SU-DHL-6 (cell line): ENCODE measurements at regions not wholly inside any gene's neighbourhood (a gene's known extent, or its start where the extent isn't known, plus 50 kb on each side); places are given as distances from the start of the nearest gene placed in this dataset.

Source experiments
- H2AFZ ChIP-seq: fragments of 200-600 bp; sonication (generic); 2 replicates; pipeline ENCODE4 v1.6.1; 2014; ENCODE audit warnings: low read depth, mild to moderate bottlenecking, moderate library complexity, mixed read lengths, antibody characterized with exemption, low read length; ENCODE audit not compliant: severe bottlenecking
- H3F3A ChIP-seq: fragments of 200-600 bp; shearing (Covaris generic); 2 replicates; pipeline ENCODE4 v1.6.0; 2016; ENCODE audit warnings: antibody characterized with exemption, mild to moderate bottlenecking; ENCODE audit not compliant: insufficient read depth
- H3K27ac ChIP-seq: fragments of 200-600 bp; sonication (generic); 2 replicates; pipeline ENCODE4 v1.5.1; 2016; ENCODE audit warnings: low read depth, mild to moderate bottlenecking, low read length, moderate library complexity, mixed read lengths
- H3K27me3 ChIP-seq: fragments of 200-600 bp; sonication (generic), shearing (Covaris generic); 2 replicates; pipeline ENCODE4 v1.6.0; 2014; ENCODE audit warnings: mild to moderate bottlenecking, low read length
- H3K36me3 ChIP-seq: fragments of 200-600 bp; sonication (generic); 2 replicates; pipeline ENCODE4 v1.6.1; 2014; ENCODE audit warnings: mild to moderate bottlenecking, low read length, mixed read lengths
- H3K4me2 ChIP-seq: fragments of 300-600, 200-600 bp; shearing (Covaris generic), sonication (generic); 2 replicates; pipeline ENCODE4 v1.6.0; 2014; ENCODE audit warnings: low read length, low read depth, mild to moderate bottlenecking; ENCODE audit not compliant: poor library complexity, severe bottlenecking
- H3K4me3 ChIP-seq: fragments of 200-600 bp; sonication (generic); 2 replicates; pipeline ENCODE4 v1.5.1; 2014; ENCODE audit warnings: antibody characterized with exemption, low read length, mild to moderate bottlenecking, mixed read lengths; ENCODE audit not compliant: insufficient read depth, poor library complexity, severe bottlenecking
- H3K79me2 ChIP-seq: fragments of 200-600 bp; sonication (generic); 2 replicates; pipeline ENCODE4 v1.6.1; 2014; ENCODE audit warnings: mild to moderate bottlenecking, low read length, moderate library complexity; ENCODE audit not compliant: insufficient read depth
- H3K9ac ChIP-seq: fragments of 200-600 bp; sonication (generic); 2 replicates; pipeline ENCODE4 v1.7.0; 2014; ENCODE audit warnings: mild to moderate bottlenecking, low read length
- H3K9me2 ChIP-seq: fragments of 200-600 bp; sonication (generic); replicated peaks from 2 replicates; pipeline ENCODE4 v1.6.1; 2014; ENCODE audit warnings: low read length; ENCODE audit not compliant: insufficient read depth
- H3K9me3 ChIP-seq: fragments of 200-600 bp; sonication (generic); 2 replicates; pipeline ENCODE4 v1.6.1; 2014; ENCODE audit warnings: low read length, mixed read lengths; ENCODE audit not compliant: insufficient read depth
- H4K20me1 ChIP-seq: fragments of 200-600 bp; sonication (generic); 2 replicates; pipeline ENCODE4 v1.6.1; 2014; ENCODE audit warnings: low read depth, mild to moderate bottlenecking, antibody characterized with exemption, low read length, moderate library complexity, mixed read lengths
- CTCF ChIP-seq: fragments of 200-600 bp; sonication (generic); IDR thresholded peaks from one replicate; pipeline ENCODE4 v1.5.1; 2017; ENCODE audit warnings: antibody characterized with exemption, mild to moderate bottlenecking, low read length, moderate library complexity; ENCODE audit not compliant: insufficient read depth, poor library complexity, severe bottlenecking
- EZH2phosphoT487 ChIP-seq: fragments of 200-600 bp; sonication (generic), shearing (Covaris generic); conservative IDR thresholded peaks from 2 replicates; pipeline ENCODE4 v1.6.1; 2018; ENCODE audit warnings: mild to moderate bottlenecking, antibody characterized with exemption, low read length, moderate library complexity, mixed read lengths

- Histone ChIP-seq H3K36me3 (no peaks in the 10 kb centered on the region), H3K27ac (no peak overlapping the region), H3K4me2 (no peak overlapping the region), H4K20me1 (no peaks in the 10 kb centered on the region), H3K79me2 (no peaks in the 10 kb centered on the region), H2AFZ (no peak overlapping the region), H3K9me2 (no peaks in the 10 kb centered on the region), H3K27me3 (no peaks in the 10 kb centered on the region), H3K9me3 (no peaks in the 10 kb centered on the region), H3K9ac (no peak overlapping the region), H3F3A (no peaks in the 10 kb centered on the region), H3K4me3 (no peak overlapping the region)
- TF ChIP-seq CTCF (no peak), EZH2phosphoT487 (no peak)
These were observed 168.1 kb downstream of the FAT4 start for GRCh38 chr4:125482822-125483221.

GRCh38 chr4:125483278-125483677 is 168.5 kb downstream of the FAT4 start:
- no peak overlapping the region for H2AFZ ChIP-seq
- no peaks in the 10 kb centered on the region for H3K9me3 ChIP-seq
- H3K27ac ChIP-seq = no peak overlapping the region
- no peaks in the 10 kb centered on the region for H4K20me1 ChIP-seq
- no peaks in the 10 kb centered on the region for H3K79me2 ChIP-seq
- no peak overlapping the region for H3K9ac ChIP-seq
- H3K36me3 ChIP-seq = no peaks in the 10 kb centered on the region
- H3K4me2 ChIP-seq = no peak overlapping the region
- H3K9me2 ChIP-seq = no peaks in the 10 kb centered on the region
- H3K4me3 ChIP-seq = no peak overlapping the region
- H3F3A ChIP-seq = no peaks in the 10 kb centered on the region
- H3K27me3 ChIP-seq = no peaks in the 10 kb centered on the region
- no peak for TF ChIP-seq CTCF
- TF ChIP-seq EZH2phosphoT487 = no peak

GRCh38 chr4:125484912-125485311 is 170.2 kb downstream of the FAT4 start:
- Histone ChIP-seq H3K27me3 (no peaks in the 10 kb centered on the region), H3K9me3 (no peaks in the 10 kb centered on the region), H3K9ac (no peak overlapping the region), H3K36me3 (no peaks in the 10 kb centered on the region), H2AFZ (no peak overlapping the region), H3F3A (no peaks in the 10 kb centered on the region), H3K79me2 (no peaks in the 10 kb centered on the region), H4K20me1 (no peaks in the 10 kb centered on the region), H3K9me2 (no peaks in the 10 kb centered on the region), H3K27ac (no peak overlapping the region), H3K4me3 (no peak overlapping the region), H3K4me2 (no peak overlapping the region)
- TF ChIP-seq EZH2phosphoT487 (no peak), CTCF (no peak)

GRCh38 chr4:125486351-125486750 is 171.6 kb downstream of the FAT4 start:
- no peaks in the 10 kb centered on the region for H3F3A ChIP-seq
- H3K36me3 ChIP-seq = no peaks in the 10 kb centered on the region
- H2AFZ ChIP-seq = no peak overlapping the region
- no peak overlapping the region for H3K27ac ChIP-seq
- H3K4me2 ChIP-seq = no peak overlapping the region
- H3K27me3 ChIP-seq = no peaks in the 10 kb centered on the region
- H3K9me3 ChIP-seq = no peaks in the 10 kb centered on the region
- no peaks in the 10 kb centered on the region for H4K20me1 ChIP-seq
- no peaks in the 10 kb centered on the region for H3K9me2 ChIP-seq
- H3K4me3 ChIP-seq = no peak overlapping the region
- no peak overlapping the region for H3K9ac ChIP-seq
- TF ChIP-seq CTCF = no peak
- no peak for TF ChIP-seq EZH2phosphoT487
- H3K79me2 ChIP-seq = no peaks in the 10 kb centered on the region
